HG03196 (cell line): ENCODE measurements at regions not wholly inside any gene's neighbourhood (a gene's known extent, or its start where the extent isn't known, plus 50 kb on each side); places are given as distances from the start of the nearest gene placed in this dataset.
"Not testable (repeated sequence)": the region's sequence is repeated elsewhere in the genome, so short reads cannot be mapped to it uniquely, and the experiment has no call there.

Source experiments
- ATAC-seq: cut with Tn5 transposase; IDR thresholded peaks from one replicate; pipeline ENCODE4 v1.9.1; 2021; ENCODE audit not compliant: unreplicated experiment

GRCh38 chr4:62484357-62484756 is 1284.2 kb downstream of the ADGRL3 start:
- ATAC-seq: no peak

- no peak for ATAC-seq
Observed at GRCh38 chr4:62482355-62482754, 1282.2 kb downstream of the ADGRL3 start.

DNA sequence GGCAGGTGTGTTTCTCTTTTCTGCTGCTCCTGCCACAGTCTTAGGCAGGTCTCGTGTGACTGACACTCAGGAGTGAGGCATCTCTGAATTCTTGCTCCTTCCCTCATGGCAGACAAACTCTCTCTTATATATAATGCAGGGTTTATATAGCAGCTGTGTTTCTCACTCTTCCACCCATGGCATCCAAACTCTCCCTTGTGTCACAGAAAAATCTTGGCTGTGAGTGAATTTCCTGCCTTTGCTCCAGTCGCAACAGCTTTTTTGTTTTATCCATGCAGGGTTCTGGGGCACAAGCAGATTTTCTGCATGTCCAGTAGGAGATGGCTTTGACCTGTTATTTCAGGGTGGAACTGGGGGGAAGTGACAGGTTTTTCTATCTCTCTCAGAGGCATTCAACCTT is 1275.5 kb downstream of the ADGRL3 start:
- no peak for ATAC-seq

DNA sequence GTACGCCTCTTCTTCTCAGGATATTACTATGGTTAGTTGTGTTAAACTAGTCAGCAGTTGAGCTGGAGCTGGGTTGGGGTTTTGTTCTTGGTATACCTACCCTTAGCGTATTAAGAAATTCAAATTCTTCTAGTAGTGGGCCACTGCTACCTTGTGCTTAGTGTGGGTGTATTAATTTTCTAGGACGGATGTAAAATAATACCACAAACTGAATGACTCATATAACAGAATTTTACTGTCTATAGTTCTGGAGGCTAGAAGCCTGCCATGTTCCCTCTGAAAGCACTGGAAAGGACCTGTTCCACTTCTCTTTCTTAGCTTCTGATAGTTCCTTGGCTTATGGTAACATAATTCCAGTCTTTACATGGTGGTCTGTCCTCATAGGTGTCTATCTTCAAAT is 1274.7 kb downstream of the ADGRL3 start:
- ATAC-seq: no peak

GRCh38 chr4:62471021-62471420 is 1270.9 kb downstream of the ADGRL3 start:
- no peak for ATAC-seq

DNA sequence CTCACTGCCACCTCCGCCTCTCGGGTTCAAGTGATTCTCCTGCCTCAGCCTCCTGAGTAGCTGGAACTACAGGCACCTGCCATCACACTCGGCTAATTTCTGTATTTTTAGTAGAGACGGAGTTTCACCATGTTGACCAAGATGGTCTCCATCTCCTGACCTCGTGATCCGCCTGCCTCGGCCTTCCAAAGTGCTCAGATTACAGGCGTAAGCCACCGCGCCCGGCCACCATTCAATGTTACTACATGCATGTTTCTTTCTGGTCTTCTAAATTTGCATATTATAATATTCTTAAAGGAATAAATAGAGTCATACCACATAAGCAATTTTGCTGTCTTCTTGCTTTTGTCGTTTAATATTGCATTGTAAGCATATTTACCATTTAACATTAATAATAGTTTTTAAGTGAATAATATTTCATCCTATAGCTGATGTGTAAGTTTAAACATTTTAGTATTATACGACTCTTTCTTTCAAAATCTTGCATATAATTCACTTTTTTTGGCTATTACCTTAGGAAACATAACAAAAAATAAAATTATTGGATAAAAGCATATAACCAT is 1270.4 kb downstream of the ADGRL3 start:
- ATAC-seq: no peak

DNA sequence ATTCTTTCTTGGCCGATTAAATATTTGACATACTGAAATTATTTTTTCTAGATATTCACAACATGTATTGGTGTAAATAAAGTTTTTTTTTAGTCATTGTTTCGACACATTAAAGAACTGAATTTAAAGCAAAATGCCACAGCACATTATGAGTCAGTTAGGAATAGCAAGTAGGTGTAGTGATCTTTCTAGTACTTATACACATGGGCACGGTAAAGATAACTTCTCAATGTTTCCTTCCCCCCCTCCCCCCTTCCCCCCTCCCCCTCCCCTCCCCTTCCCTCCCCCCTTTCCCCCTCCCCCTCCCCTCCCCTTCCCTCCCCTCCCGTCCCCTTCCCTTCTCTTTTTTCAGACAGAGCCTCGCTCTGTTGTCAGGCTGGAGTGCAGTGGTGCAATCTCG is 1269.9 kb downstream of the ADGRL3 start:
- ATAC-seq: no peak

DNA sequence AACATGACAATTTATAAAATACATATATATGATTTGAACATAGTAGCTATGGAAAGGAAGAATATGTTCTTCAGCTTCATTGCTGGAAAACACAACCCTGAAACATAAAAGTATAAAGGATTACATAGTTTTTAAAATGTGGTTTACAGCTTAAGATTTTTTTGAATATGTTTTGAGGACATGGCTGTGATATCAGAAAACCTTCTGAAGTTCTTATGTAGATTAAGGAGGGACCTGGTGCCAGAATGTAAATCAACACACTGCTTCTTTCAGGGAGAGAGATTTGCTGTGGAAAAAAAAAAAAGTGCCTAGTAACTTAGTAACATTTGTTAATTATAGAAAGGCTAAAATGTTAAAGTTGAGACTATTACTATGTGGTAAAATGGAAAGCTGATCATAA is 1261.8 kb downstream of the ADGRL3 start:
- ATAC-seq: no peak

- no peak for ATAC-seq
Observed at GRCh38 chr4:62460329-62460728, 1260.2 kb downstream of the ADGRL3 start.

- ATAC-seq: no peak
Observed at GRCh38 chr4:62457356-62457755, 1257.2 kb downstream of the ADGRL3 start.

DNA sequence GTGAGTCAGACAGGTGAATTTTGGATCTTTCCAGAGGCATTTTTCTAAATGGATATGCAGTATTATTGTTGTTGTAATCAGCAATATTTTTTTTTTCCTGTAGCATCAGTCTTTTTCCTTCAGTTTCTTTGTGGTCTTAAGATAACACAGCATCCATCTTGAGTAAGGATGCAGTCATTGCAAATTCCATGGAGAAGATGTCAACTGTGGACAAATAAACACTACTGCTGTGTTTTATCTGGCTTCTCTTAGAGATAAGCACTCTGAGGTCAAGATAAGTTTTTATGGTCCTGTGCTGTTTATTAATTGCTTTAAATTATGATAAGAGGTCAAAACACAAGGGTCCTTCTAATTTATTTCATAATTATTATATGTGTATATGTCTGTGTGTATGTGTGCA is 1255.7 kb downstream of the ADGRL3 start:
- ATAC-seq: no peak

DNA sequence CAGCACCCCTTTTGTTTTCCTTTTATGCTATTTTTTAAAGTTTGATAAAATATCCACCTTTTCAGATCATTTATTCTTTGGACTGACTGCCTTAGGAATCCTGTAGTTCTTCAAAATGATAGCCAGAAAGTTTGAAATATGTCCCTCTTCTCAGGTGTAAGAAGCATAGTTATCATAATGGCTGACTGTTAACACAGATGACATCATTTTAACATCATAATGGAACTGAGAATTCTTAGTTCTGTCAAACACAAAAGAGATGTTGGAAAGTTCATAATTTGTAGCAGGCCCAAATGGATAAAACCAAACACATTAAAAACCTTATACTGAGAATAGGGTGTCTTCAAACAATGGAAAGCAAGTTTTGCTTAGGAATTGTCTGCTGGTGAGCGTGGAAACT is 1254.4 kb downstream of the ADGRL3 start:
- ATAC-seq: no peak

GRCh38 chr4:62450740-62451139 is 1250.6 kb downstream of the ADGRL3 start:
- ATAC-seq: no peak

GRCh38 chr4:62449538-62449937 is 1249.4 kb downstream of the ADGRL3 start:
- ATAC-seq: no peak

DNA sequence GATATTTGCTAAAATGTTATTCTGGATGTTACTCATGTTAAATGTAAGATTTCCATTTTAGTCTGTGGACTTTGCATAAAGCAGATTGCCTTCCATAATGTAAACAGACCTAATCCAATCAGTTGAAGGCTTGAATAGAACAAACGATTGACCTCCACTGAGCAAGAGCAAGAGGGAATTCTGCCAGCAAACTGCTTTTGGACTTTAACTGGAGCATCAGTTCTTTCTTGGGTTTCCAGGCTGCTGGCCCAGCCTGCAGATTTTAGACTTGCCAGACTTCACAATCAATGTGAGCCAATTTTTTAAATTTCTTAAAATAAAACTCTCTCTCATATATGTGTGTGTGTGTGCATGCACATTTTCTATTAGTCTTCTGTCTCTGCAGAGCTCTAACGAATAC is 1248.8 kb downstream of the ADGRL3 start:
- no peak for ATAC-seq

GRCh38 chr4:62439051-62439450 is 1238.9 kb downstream of the ADGRL3 start:
- ATAC-seq: no peak

GRCh38 chr4:62434921-62435320 is 1234.8 kb downstream of the ADGRL3 start:
- ATAC-seq: no peak

DNA sequence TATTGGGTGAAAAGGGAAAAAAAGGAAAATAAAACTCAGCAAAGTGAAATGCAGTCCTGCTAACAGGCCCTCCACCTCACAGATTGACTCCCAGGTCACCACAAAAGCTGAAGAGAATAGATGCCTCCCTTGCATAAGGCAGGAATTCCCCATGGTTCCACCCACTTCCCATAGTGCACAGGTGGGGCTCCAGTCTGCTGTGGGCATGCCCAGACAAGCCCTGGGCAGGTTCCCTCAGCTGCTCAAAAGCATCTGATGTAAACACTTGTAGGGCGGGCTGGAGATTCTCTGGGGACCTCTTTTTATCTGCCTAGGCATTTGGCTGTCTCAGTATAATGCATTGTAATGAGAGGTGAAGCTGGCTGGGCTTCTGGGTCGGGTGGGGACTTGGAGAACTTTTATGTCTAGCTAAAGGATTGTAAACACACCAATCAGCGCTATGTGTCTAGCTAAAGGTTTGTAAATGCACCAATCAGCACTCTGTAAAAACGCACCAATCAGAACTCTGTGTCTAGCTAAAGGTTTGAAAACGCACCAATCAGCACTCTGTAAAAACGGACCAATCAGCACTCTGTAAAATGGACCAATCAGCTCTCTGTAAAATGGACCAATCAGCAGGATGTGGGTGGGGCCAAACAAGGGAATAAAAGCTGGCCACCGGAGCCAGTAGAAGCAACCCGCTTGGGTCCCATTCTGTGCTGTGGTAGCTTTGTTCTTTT is 1231.5 kb downstream of the ADGRL3 start:
- not testable (repeated sequence) for ATAC-seq

GRCh38 chr4:62429297-62429696 is 1229.2 kb downstream of the ADGRL3 start:
- no peak for ATAC-seq

DNA sequence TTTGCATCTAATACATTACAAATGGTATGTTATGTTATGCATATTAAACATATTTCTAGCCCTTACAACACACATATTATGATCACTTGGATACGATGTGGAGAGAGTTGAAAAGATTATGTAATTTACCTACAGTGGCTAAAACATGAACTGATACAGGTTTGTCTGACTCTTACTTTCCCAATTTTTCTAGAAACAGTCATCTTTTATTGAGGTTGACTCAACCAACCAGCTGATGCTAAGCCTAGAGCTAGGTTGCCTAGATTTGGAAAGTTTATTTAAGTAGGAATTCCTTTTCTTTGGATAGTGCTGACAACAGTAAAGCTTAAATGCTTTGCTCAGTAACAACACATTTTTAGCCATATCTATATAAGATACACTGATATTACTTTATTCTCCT is 1215.1 kb downstream of the ADGRL3 start:
- no peak for ATAC-seq

GRCh38 chr4:62414563-62414962 is 1214.4 kb downstream of the ADGRL3 start:
- no peak for ATAC-seq

- no peak for ATAC-seq
Observed at GRCh38 chr4:62410371-62411003, 1210.4 kb downstream of the ADGRL3 start.

DNA sequence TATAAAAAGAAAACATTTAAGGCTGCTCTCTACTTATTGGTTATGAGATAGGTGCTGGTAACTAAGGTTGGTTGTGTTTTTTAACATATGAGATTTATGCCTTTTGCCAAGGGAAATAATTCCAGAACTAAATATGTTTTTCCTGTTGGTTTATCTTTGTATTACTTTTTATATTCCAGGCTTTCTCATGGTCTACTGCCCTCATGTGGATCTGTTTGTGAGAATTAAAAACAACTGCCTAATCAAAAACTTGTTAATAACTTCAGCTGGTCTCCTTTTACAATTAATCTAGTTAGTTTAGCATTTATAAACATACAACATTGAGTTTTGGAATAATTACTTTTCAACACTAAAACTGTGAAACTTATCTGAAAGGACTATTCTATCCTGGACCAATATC is 1208.3 kb downstream of the ADGRL3 start:
- ATAC-seq: no peak
